Transverse colon (tissue), 4 donors: ENCODE measurements at regions not wholly inside any gene's neighbourhood (a gene's known extent, or its start where the extent isn't known, plus 50 kb on each side); places are given as distances from the start of the nearest gene placed in this dataset.

Experiments used
- DNase-seq: peaks from one replicate; pipeline ENCODE4 v3.0.0-alpha.2; 2019
- H3K27ac ChIP-seq, 4 donors: fragments of 200-600 bp; sonication (generic); 2 replicates each; pipeline ENCODE4 v1.5.1; 2016 to 2018; ENCODE audit warnings: inconsistent platforms in 4 of 4
- H3K27me3 ChIP-seq: fragments of 200-600 bp; sonication (generic); 2 replicates; pipeline ENCODE4 v1.5.1; 2017; ENCODE audit warnings: inconsistent platforms
- H3K36me3 ChIP-seq, 4 donors: fragments of 200-600 bp; sonication (generic); 2 replicates each; pipeline ENCODE4 v1.5.1; 2017 to 2019; ENCODE audit warnings: inconsistent platforms in 4 of 4
- H3K4me1 ChIP-seq, 4 donors: fragments of 200-600 bp; sonication (generic); 2 replicates each; pipeline ENCODE4 v1.5.1; 2017 to 2020; ENCODE audit warnings: inconsistent platforms in 4 of 4
- H3K4me3 ChIP-seq, 4 donors: fragments of 200-600 bp; sonication (generic); 1 replicate in 1 of 4; 2 replicates in 3 of 4; pipeline versions ENCODE4 v1.5.1 to v1.6.1; 2017 to 2019; ENCODE audit warnings: inconsistent platforms in 4 of 4
- H3K9me3 ChIP-seq, 2 donors: fragments of 200-600 bp; sonication (generic); 2 replicates each; pipeline ENCODE4 v1.5.1; 2017 to 2019; ENCODE audit warnings: inconsistent platforms in 2 of 2
- CTCF ChIP-seq, 5 experiments: fragments of 200-600 bp in 3 of 5; fragments of 450-650 bp in 2 of 5; sonication (generic) in 3 of 5; IDR thresholded peaks; 1 replicate in 2 of 5; 2 replicates in 3 of 5; pipeline ENCODE4 v1.5.1; 2016 to 2017; ENCODE audit warnings: antibody characterized with exemption in 5 of 5, inconsistent platforms in 3 of 5, mild to moderate bottlenecking in 2 of 5, moderate library complexity in 1 of 5
- EP300 ChIP-seq: sonication (generic); formaldehyde crosslinking; IDR thresholded peaks from one replicate; pipeline ENCODE4 v1.6.1; 2017; ENCODE audit warnings: antibody characterized with exemption, low read depth
- POLR2A ChIP-seq: fragments of 450-650 bp; IDR thresholded peaks from one replicate; pipeline ENCODE4 v1.6.1; 2016; ENCODE audit warnings: antibody characterized with exemption, mild to moderate bottlenecking, moderate library complexity
- POLR2AphosphoS5 ChIP-seq, 3 donors: sonication (generic); formaldehyde crosslinking; IDR thresholded peaks; one replicate each; pipeline ENCODE4 v1.6.1; 2016; ENCODE audit warnings: antibody characterized with exemption in 3 of 3
- WGBS, 2 donors: methylation state at CpG; one replicate each; pipeline ENCODE4 v1.1.5; 2018; ENCODE audit warnings: low coverage in 1 of 2; 5-methylcytosine and 5-hydroxymethylcytosine counted together
- in situ Hi-C, 4 donors: fragments of 200-750 bp; cut with MboI; loops; one replicate each; pipeline versions ENCODE4 v1.15.0 to v1.15.1; 2017; ENCODE audit warnings: low sequenced_read_pairs in 3 of 4, low pct_ligation_motif_present in 1 of 4, low pct_unique_long_range_greater_than_20kb in 1 of 4
- intact Hi-C: fragments of 100-400 bp; cut with DNase I; formaldehyde crosslinking; loops from one replicate; pipeline ENCODE4 v1.15.1; 2023; ENCODE audit warnings: low total_unique reads

GRCh38 chr3:163927521-163927920 lies 1150.8 kb downstream of the SI start:
- DNase-seq, result no peak
- H3K9me3 ChIP-seq, result no peaks in the 10 kb centered on the region
- no peak overlapping the region for H3K4me3 ChIP-seq
- intact Hi-C loops, result no loop called here
- in situ Hi-C loops, result no loop called here
- no peak for TF ChIP-seq POLR2AphosphoS5 (IDR thresholded peaks at IDR 0.05)
- TF ChIP-seq POLR2A, result no peak
- TF ChIP-seq CTCF (IDR thresholded peaks at IDR 0.05), result no peak
- TF ChIP-seq EP300, result no peak
- H3K36me3 ChIP-seq, result no peaks in the 10 kb centered on the region
- 72 to 73% methylated on average over 1 of the region's 1 CpG for WGBS, 2 donors
- no peaks in the 10 kb centered on the region for H3K27me3 ChIP-seq
- peaks cover 0 to 36% (median 2%) of the 10 kb centered on the region in 4 donors for H3K4me1 ChIP-seq
- H3K27ac ChIP-seq, result no peak overlapping the region

GRCh38 chr3:163924600-163924999 lies 1153.7 kb downstream of the SI start:
- peaks cover 0 to 38% (median 2%) of the 10 kb centered on the region in 4 donors for H3K4me1 ChIP-seq
- no peaks in the 10 kb centered on the region for H3K36me3 ChIP-seq
- H3K9me3 ChIP-seq, result no peaks in the 10 kb centered on the region
- in situ Hi-C loops, result no loop called here
- no peak for TF ChIP-seq EP300
- 28 to 58% methylated on average over 2 to 6 of the region's 6 CpGs for WGBS, 2 donors
- no peak overlapping the region for H3K4me3 ChIP-seq
- no peaks in the 10 kb centered on the region for H3K27me3 ChIP-seq
- no peak for DNase-seq
- intact Hi-C loops, result no loop called here
- peak overlapping the region in 1 of 4 donors; percentile 47 for H3K27ac ChIP-seq

GRCh38 chr3:163919154-163919553 lies 1159.1 kb downstream of the SI start:
- DNase-seq, result no peak
- intact Hi-C loops, result no loop called here
- Histone ChIP-seq H3K27me3 (no peaks in the 10 kb centered on the region), H3K9me3 (no peaks in the 10 kb centered on the region), H3K36me3 (no peaks in the 10 kb centered on the region), H3K4me3 (no peak overlapping the region), H3K4me1 (peaks cover 0 to 13% (median 0%) of the 10 kb centered on the region in 4 donors), H3K27ac (no peak overlapping the region)
- no peak for TF ChIP-seq POLR2A
- TF ChIP-seq EP300, result no peak
- TF ChIP-seq CTCF (IDR thresholded peaks at IDR 0.05), result no peak
- in situ Hi-C loops, result no loop called here
- 50 to 70% methylated on average over 1 of the region's 1 CpG for WGBS, 2 donors

GRCh38 chr3:163916596-163917560 lies 1161.4 kb downstream of the SI start:
- no peak for DNase-seq
- no peaks in the 10 kb centered on the region for H3K9me3 ChIP-seq
- H3K36me3 ChIP-seq, result no peaks in the 10 kb centered on the region

More at GRCh38 chr3:163916596-163917560, 1161.4 kb downstream of the SI start:
- Histone ChIP-seq H3K4me1 (no peaks in the 10 kb centered on the region), H3K27ac (no peak overlapping the region), H3K4me3 (no peak overlapping the region), H3K27me3 (no peaks in the 10 kb centered on the region)
- TF ChIP-seq EP300 (no peak), CTCF (IDR thresholded peaks at IDR 0.05) (peak in 2 of 5 experiments; percentile 35 to 66), POLR2AphosphoS5 (IDR thresholded peaks at IDR 0.05) (no peak), POLR2A (no peak)
- WGBS, 2 donors, result 79 to 89% methylated on average over 3 to 4 of the region's 4 CpGs
- in situ Hi-C loops (no loop called here), intact Hi-C loops (no loop called here)
